Activated CD4-positive, alpha-beta T cell treated with anti-CD3 and anti-CD28 coated beads, Interleukin-2, amount 10 ng/mL, durations not matched to agents 7 days and 5 days (primary cell): ENCODE measurements at regions not wholly inside any gene's neighbourhood (a gene's known extent, or its start where the extent isn't known, plus 50 kb on each side); places are given as distances from the start of the nearest gene placed in this dataset.
"Not testable (repeated sequence)": the region's sequence is repeated elsewhere in the genome, so short reads cannot be mapped to it uniquely, and the experiment has no call there.

Experiments
- CTCF ChIA-PET: fragments of 350-600 bp; sonication (Branson Sonifier 250); formaldehyde crosslinking; loops from one replicate; lab custom pipeline; 2021; ENCODE audit warnings: antibody characterized with exemption; lab: Charles Lee
- POLR2A ChIA-PET: fragments of 350-600 bp; sonication (Branson Sonifier 250); formaldehyde crosslinking; loops from one replicate; lab custom pipeline; 2021; ENCODE audit warnings: antibody characterized with exemption; lab: Charles Lee
- DNase-seq: peaks from one replicate; pipeline ENCODE4 v3.0.0-alpha.2; 2020
- H3K27ac Mint-ChIP-seq: one replicate; pipeline ENCODE4 v1.8.0; 2021; ENCODE audit warnings: mild to moderate bottlenecking, moderate library complexity, mixed read lengths
- H3K27me3 Mint-ChIP-seq: one replicate; pipeline ENCODE4 v1.8.0; 2021; ENCODE audit warnings: mixed read lengths
- H3K36me3 Mint-ChIP-seq: one replicate; pipeline ENCODE4 v1.8.0; 2021; ENCODE audit warnings: low read depth, mixed read lengths
- H3K4me1 Mint-ChIP-seq: one replicate; pipeline ENCODE4 v1.8.0; 2021; ENCODE audit warnings: mixed read lengths
- H3K4me3 Mint-ChIP-seq: one replicate; pipeline ENCODE4 v1.8.0; 2021; ENCODE audit warnings: mild to moderate bottlenecking, moderate library complexity, mixed read lengths
- H3K9me3 Mint-ChIP-seq: one replicate; pipeline ENCODE4 v1.8.0; 2021; ENCODE audit warnings: mixed read lengths

DNA sequence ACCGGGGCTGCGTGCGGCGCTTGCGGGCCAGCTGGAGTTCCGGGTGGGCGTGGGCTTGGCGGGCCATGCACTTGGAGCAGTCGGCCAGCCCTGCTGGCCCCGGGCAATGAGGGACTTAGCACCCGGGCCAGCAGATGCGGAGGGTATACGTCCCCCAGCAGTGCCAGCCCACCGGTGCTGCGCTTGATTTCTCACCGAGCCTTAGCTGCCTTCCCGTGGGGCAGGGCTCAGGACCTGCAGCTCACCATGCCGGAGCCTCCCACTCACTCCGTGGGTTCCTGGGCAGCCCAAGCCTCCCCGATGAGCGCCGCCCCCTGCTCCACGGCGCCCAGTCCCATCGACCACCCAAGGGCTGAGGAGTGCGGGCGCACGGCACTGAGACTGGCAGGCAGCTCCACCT is 51.4 kb upstream of the INPP4B start:
- H3K9me3 Mint-ChIP-seq, POLR2A ChIA-PET, DNase-seq, H3K27me3 Mint-ChIP-seq, H3K4me1 Mint-ChIP-seq, H3K4me3 Mint-ChIP-seq, CTCF ChIA-PET, H3K36me3 Mint-ChIP-seq, H3K27ac Mint-ChIP-seq: not testable (repeated sequence)

DNA sequence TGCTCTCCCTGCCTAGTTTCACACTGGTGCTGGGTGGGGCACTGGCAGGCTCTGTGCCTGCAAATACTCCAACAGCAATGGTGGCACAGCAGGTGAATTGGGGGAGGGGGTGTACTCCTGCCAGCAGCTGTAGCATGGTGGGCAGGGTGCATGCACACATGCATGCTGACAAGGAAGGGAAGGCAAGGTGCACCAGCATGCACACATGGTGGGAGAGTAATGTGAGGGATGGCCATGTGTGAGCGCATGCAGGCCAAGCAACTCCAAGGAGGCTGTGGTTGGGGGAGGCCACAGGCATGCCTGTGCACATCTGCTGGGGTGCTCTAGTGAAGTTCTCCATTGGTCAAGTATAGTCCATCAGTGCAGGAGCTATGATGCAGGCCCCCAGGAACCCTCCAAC is 54.5 kb upstream of the INPP4B start:
- Mint-ChIP-seq H3K36me3 (no peaks in the 10 kb centered on the region), H3K4me1 (no peaks in the 10 kb centered on the region), H3K27ac (no peak overlapping the region), H3K4me3 (no peak overlapping the region), H3K9me3 (no peaks in the 10 kb centered on the region), H3K27me3 (peaks cover 4% of the 10 kb centered on the region)
- DNase-seq = no peak
- ChIA-PET POLR2A (no interaction called here), CTCF (no interaction called here)

DNA sequence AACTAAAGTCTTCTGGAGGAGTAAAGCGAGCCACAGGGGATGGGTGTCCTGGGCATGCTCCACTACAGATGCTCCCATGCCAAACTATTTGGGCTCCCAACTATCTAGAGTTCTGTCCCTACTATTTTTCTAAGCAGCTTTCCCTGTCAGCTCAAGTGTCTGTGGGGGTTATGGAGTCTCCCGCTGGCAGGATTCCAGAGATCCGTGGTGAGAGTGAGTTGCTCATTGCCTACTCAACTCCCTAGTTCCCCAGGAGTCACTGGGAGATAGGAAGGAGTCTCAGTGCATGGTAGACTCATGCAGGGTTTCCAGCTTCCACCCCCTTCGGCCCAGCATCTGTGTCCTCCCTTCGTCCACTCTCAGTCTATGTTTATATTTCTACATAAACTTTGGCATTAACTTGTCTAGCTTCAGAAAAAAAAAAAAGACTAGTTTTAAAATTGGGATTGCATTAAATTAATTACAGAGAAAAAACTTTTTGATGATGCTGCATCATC is 55.1 kb upstream of the INPP4B start:
- CTCF ChIA-PET = no interaction called here
- H3K36me3 Mint-ChIP-seq = no peaks in the 10 kb centered on the region
- no peaks in the 10 kb centered on the region for H3K9me3 Mint-ChIP-seq
- H3K27ac Mint-ChIP-seq = no peak overlapping the region
- H3K4me3 Mint-ChIP-seq = no peak overlapping the region
- H3K4me1 Mint-ChIP-seq = no peaks in the 10 kb centered on the region
- no peak for DNase-seq
- peaks cover 5% of the 10 kb centered on the region for H3K27me3 Mint-ChIP-seq
- POLR2A ChIA-PET = no interaction called here

- H3K4me1 Mint-ChIP-seq, H3K27me3 Mint-ChIP-seq, POLR2A ChIA-PET, H3K36me3 Mint-ChIP-seq, H3K4me3 Mint-ChIP-seq, H3K27ac Mint-ChIP-seq, DNase-seq, CTCF ChIA-PET, H3K9me3 Mint-ChIP-seq: not testable (repeated sequence)
Observed at GRCh38 chr4:142903617-142904016, 57.5 kb upstream of the INPP4B start.

DNA sequence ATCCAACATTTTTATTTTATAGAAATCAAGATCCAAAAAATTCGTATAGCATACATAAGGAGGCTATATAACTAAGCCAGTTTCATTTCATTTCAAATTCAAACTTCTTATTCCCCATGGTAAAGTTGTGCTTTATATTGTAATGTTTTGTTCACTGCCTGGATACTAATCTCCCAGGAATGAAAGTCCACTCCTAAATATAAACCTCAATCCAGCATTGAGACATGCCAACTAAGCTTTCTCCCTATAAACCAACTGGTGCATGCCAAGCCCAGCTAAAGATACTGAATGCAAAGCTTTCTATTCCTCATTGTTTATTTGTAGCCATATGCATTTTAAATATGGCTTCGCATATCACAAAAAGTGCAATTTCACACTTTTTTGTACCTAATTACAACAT is 63.8 kb upstream of the INPP4B start:
- no peak for DNase-seq
- Mint-ChIP-seq H3K36me3 (no peaks in the 10 kb centered on the region), H3K4me3 (no peak overlapping the region), H3K4me1 (no peaks in the 10 kb centered on the region), H3K9me3 (no peaks in the 10 kb centered on the region), H3K27me3 (peaks cover 7% of the 10 kb centered on the region), H3K27ac (no peak overlapping the region)
- POLR2A ChIA-PET = no interaction called here
- CTCF ChIA-PET = no interaction called here

- H3K9me3 Mint-ChIP-seq = no peaks in the 10 kb centered on the region
- ChIA-PET CTCF (no interaction called here), POLR2A (no interaction called here)
- no peaks in the 10 kb centered on the region for H3K4me1 Mint-ChIP-seq
- no peaks in the 10 kb centered on the region for H3K36me3 Mint-ChIP-seq
- no peak for DNase-seq
- H3K27ac Mint-ChIP-seq = no peak overlapping the region
- H3K27me3 Mint-ChIP-seq = no peaks in the 10 kb centered on the region
- H3K4me3 Mint-ChIP-seq = no peak overlapping the region
Observed at GRCh38 chr4:142913034-142913433, 66.9 kb upstream of the INPP4B start.

- CTCF ChIA-PET = no interaction called here
- Mint-ChIP-seq H3K36me3 (no peaks in the 10 kb centered on the region), H3K27me3 (no peaks in the 10 kb centered on the region), H3K27ac (no peak overlapping the region), H3K9me3 (no peaks in the 10 kb centered on the region), H3K4me1 (no peaks in the 10 kb centered on the region), H3K4me3 (no peak overlapping the region)
- POLR2A ChIA-PET = no interaction called here
- DNase-seq = no peak
Observed at GRCh38 chr4:142913461-142914030, 67.4 kb upstream of the INPP4B start.

GRCh38 chr4:142917678-142918077 is 71.6 kb upstream of the INPP4B start:
- CTCF ChIA-PET = no interaction called here
- DNase-seq = no peak
- Mint-ChIP-seq H3K36me3 (no peaks in the 10 kb centered on the region), H3K27me3 (no peaks in the 10 kb centered on the region), H3K4me3 (no peak overlapping the region), H3K4me1 (no peaks in the 10 kb centered on the region), H3K9me3 (no peaks in the 10 kb centered on the region), H3K27ac (no peak overlapping the region)
- POLR2A ChIA-PET = no interaction called here

GRCh38 chr4:142922720-142923119 is 76.6 kb upstream of the INPP4B start:
- DNase-seq = no peak
- Mint-ChIP-seq H3K36me3 (no peaks in the 10 kb centered on the region), H3K27me3 (no peaks in the 10 kb centered on the region), H3K9me3 (no peaks in the 10 kb centered on the region), H3K4me3 (no peak overlapping the region), H3K4me1 (no peaks in the 10 kb centered on the region), H3K27ac (no peak overlapping the region)
- CTCF ChIA-PET = no interaction called here
- POLR2A ChIA-PET = no interaction called here

GRCh38 chr4:142923619-142924018 is 77.5 kb upstream of the INPP4B start:
- Mint-ChIP-seq H3K27ac (no peak overlapping the region), H3K4me1 (no peaks in the 10 kb centered on the region), H3K27me3 (no peaks in the 10 kb centered on the region), H3K9me3 (no peaks in the 10 kb centered on the region), H3K36me3 (no peaks in the 10 kb centered on the region), H3K4me3 (no peak overlapping the region)
- DNase-seq = no peak
- ChIA-PET POLR2A (no interaction called here), CTCF (no interaction called here)

DNA sequence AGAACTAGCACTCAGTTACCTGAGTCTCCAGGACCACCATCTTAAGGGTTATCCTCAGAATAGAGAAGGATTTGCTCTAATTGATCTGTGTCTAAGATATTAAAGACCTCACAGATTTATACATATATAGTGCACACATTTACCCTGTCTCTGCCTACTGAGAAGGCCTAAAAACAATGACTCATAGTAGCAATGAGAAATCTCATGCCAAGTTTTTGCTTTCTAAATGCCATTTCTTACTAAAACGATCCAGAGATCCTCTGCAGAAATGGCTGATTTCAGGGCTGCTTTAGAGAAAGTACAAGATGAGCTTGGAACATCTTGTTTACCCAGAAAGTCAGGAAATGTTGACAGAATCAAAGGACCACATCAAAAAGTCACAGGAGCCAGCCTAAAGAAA is 79.1 kb upstream of the INPP4B start:
- POLR2A ChIA-PET = interaction anchor here (0.6 kb wide), 1 partner anchor 139 kb away, joined by 3 read pairs; no protein-coding TSS in a partner anchor
- DNase-seq = no peak
- Mint-ChIP-seq H3K4me3 (no peak overlapping the region), H3K36me3 (no peaks in the 10 kb centered on the region), H3K27ac (no peak overlapping the region), H3K27me3 (no peaks in the 10 kb centered on the region), H3K4me1 (no peaks in the 10 kb centered on the region), H3K9me3 (no peaks in the 10 kb centered on the region)
- CTCF ChIA-PET = no interaction called here

- H3K27me3 Mint-ChIP-seq = no peaks in the 10 kb centered on the region
- no peak overlapping the region for H3K4me3 Mint-ChIP-seq
- no peak overlapping the region for H3K27ac Mint-ChIP-seq
- ChIA-PET POLR2A (no interaction called here), CTCF (no interaction called here)
- H3K9me3 Mint-ChIP-seq = no peaks in the 10 kb centered on the region
- DNase-seq = no peak
- H3K4me1 Mint-ChIP-seq = no peaks in the 10 kb centered on the region
- no peaks in the 10 kb centered on the region for H3K36me3 Mint-ChIP-seq
Observed at GRCh38 chr4:142927721-142928120, 81.6 kb upstream of the INPP4B start.

GRCh38 chr4:142929526-142929925 is 83.4 kb upstream of the INPP4B start:
- Mint-ChIP-seq H3K36me3 (no peaks in the 10 kb centered on the region), H3K4me1 (no peaks in the 10 kb centered on the region), H3K27me3 (no peaks in the 10 kb centered on the region), H3K4me3 (no peak overlapping the region), H3K27ac (no peak overlapping the region), H3K9me3 (no peaks in the 10 kb centered on the region)
- POLR2A ChIA-PET = no interaction called here
- no peak for DNase-seq
- CTCF ChIA-PET = no interaction called here

- H3K4me3 Mint-ChIP-seq = no peak overlapping the region
- H3K36me3 Mint-ChIP-seq = no peaks in the 10 kb centered on the region
- H3K9me3 Mint-ChIP-seq = no peaks in the 10 kb centered on the region
- POLR2A ChIA-PET = no interaction called here
- H3K27ac Mint-ChIP-seq = no peak overlapping the region
- no peaks in the 10 kb centered on the region for H3K27me3 Mint-ChIP-seq
- H3K4me1 Mint-ChIP-seq = no peaks in the 10 kb centered on the region
- DNase-seq = no peak
- CTCF ChIA-PET = no interaction called here
Observed at GRCh38 chr4:142933207-142933606, 87.1 kb upstream of the INPP4B start.
